DMS153 treated with DMSO at 0.1 percent for 48 hours (cell line): ENCODE measurements at regions not wholly inside any gene's neighbourhood (a gene's known extent, or its start where the extent isn't known, plus 50 kb on each side); places are given as distances from the start of the nearest gene placed in this dataset.

Experiments used
- DNase-seq: peaks from one replicate; lab custom pipeline; 2025; ENCODE audit not compliant: unreplicated experiment; lab: John Stamatoyannopoulos, UW

DNA sequence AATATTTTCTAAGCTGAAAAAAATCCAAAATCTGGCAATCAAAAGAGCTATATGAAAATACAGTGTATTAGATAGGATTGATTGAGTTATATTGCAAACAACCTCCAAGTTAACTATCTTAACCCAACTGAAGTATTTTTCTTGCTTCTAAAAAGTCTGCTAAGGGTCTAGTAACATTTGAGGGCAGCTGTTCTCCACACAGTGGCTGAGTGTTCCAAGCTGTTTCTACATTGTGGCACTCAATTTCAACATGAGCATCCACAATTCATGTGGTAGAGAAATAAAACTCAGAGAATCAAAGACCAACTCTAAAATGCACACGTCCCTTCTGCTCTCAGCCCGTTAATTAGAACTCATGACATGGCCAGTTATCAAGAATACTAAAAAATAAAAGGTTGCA is 340.0 kb downstream of the C12orf50 start:
- DNase-seq, result no peak

DNA sequence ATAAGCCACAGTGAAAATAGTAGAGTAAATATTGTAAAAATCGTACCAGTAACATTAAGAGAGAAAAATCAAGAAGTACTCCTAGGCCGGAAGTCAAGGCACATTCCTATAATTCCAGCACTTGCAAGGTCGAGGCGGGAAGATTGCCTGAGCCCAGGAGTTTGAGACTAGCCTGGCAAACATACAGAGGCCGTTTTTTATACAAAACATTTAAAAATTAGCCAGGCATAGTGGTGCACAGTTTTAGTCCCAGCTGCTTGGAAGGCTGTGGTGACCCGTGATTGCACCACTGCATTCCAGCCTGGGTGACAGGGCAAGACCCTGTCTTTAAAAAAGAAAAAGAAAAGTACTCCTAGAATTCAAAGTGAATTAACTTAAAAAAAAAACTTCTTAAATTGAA is 341.8 kb downstream of the C12orf50 start:
- DNase-seq, result no peak

DNA sequence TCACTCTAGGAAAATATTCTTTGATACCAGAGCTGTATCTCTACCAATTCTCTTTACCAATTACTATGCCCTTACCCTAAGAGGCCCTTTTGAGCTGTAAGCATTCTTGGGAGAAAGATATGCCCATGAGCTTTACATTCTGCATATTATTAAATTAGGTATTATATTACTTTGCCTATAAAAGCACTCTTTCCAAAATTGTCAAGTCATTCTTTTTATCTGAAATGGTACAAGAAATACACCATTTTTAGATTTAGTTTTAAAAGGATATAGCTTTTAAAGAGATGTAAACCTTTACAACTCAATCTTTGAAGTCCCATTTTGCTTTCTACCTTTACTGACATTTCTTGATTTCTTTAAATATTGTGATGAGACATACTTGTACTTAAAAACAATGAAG is 343.5 kb downstream of the C12orf50 start:
- DNase-seq, result no peak

DNA sequence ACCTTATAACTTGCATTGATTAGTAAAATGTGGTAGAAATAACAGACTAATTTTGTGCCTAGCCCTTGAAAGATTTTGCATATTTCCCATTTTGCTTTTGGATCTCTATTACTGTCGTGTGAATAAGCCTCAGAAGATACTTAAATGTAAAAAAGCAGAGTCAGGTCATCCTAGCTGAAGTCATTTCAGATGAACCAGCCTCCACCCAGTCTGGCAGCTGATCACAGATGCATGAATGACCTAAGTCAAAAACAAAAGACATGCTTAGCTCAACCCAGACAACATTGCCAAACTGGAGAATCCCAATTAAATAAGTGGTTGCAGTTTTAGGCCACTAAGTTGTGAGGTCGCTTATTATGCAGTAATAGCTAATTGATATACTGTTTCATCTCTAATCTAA is 349.9 kb downstream of the C12orf50 start:
- no peak for DNase-seq

DNA sequence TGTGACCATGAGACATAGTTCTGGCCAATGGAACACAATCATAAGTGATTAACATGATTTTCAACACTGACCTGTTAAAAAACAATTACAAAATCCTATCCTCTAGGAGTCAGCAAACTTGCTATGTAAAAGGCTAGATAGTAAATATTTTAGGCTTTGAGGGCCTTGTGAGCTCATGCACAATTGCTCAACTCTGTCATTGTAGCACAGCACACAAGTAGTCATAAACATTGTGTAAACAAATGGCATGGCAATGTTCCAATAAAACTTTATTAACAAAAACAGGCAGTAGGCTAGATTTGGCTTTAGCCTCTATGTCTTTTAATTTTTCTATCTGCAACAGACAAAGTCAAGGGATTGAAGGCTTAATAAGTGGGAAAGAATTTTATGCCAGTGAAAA is 350.7 kb downstream of the C12orf50 start:
- DNase-seq, result no peak

DNA sequence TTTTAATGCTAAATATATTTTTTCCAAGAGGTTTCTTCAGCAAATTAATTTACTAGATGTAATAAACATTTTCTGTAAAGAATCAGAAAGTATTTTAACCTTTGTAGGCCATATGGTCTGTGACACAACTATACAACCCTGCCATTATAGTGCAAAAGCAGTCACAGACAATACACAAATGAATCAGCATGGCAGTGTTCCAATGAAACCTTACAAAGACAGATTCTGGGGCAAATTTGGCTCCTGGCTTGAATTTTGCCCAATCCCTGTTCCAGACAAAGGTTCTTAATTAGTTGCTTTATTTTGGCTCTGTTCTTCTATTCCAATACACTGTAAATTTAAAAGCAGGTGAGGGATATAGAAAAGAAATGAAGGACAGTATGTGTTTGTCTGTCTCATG is 352.5 kb downstream of the C12orf50 start:
- DNase-seq, result no peak

DNA sequence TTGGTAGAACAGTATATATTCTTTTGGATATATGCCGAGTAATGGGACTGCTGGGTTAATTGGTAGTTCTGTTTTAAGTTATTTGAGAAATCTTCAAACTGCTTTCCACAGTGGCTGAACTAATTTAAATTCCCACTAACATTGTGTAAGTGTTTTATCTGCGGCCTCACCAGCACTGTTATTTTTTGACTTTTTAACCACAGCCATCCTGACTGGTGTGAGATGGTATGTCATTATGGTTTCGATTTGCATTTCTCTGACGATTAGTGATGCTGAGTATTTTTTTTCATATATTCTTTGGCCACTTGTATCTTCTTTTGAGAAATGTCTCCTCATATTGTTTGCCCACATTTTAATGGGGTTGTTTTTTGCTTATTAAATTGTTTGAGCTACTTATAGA is 357.4 kb downstream of the C12orf50 start:
- DNase-seq, result no peak

DNA sequence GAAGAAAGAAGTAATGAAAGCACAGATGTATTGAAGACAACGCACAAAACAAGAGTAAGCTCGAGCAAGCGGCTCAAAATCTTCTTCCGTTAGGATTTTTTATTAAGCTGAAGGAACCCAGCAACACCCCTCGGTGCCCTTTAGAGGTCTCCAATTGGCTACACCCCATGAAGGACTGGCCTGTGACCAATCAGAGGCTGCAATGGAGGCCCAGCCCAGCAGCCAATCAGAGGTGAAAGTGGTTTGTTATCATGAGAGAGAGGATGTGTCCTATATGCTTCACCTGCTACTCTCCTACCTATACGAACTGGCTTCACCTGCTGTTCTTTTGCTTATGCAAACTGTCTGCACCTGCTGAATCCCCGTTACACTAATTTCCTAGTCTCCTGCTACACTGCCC is 358.8 kb downstream of the C12orf50 start:
- no peak for DNase-seq

DNA sequence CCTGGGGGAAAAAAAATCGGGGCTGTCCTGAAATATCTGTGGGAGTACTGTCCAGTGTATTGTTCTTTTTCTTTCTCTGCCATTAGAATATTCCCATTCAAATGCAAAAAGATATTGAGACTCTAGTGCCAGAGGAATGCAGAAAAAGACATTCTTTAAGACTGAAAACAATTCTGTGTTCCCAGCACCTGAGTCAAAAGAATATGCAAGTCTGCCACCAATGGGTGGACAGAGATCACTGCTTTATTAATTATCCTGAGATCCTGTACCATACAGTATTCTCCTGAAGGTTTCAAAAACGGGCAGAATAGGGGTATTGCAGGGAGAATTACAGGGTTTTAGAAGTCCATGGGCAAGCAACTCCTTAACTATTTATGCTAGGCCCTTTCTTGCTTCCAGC is 361.8 kb downstream of the C12orf50 start:
- no peak for DNase-seq

DNA sequence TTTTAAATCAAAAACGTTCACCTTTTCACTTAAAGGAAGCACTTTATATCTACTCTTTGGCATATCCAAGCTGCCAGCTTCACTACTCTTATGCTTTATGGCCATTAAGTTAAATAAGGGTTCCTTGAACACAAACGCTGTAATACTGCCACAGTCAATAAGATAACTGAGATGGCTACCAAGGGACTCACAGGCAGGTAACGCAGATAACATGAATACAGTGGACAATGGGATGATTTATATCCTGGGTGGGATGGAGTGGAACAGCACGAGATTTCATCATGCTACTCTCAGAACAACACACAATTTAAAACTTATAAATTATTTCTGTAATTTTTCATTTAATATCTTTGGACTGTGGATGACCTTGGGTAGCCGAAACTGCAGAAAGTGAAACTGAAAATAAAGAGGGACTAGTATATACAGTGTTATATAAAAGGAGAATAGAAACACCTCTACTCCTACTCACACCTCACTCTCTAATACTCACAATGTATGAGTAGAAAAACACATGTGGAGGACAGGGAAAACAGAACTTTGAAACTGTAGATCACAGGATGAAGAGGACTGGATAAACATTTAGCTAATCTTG is 367.3 kb downstream of the C12orf50 start:
- DNase-seq, result peak; percentile 67

DNA sequence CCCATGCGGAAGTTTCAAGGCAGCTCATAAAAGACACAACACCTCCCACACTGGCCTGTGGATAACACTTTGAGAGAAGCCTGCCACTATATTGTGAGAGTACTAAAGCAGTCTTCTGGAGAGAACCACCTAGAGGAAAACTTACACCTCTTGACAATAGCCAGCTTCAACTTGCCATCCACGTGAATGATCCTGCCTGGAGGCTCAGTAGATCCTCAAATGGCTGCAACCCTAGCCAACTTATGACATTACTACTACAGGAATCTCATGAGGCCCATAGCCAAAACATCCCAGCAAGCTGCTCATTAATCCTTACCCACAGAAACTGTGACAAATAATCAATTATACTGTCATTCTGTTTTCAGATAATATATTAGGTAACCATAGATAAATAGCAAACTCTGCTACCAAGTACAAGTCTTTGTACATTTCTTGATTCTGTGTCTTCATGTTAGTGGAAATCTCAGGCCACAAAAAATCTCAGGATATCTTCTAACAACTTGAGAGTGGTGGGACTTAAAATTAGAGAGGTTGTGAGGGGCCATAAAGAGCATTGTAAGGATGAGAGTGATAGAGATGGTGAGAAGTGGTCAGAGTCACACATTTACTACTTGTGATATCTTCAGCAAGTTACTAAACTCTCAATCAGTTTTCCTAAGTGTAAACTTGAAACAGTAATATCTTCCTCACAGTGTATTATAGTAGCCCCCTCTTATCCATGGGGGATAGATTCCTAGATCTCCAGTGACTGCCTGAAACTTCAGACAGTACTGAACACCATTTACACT is 368.0 kb downstream of the C12orf50 start:
- DNase-seq, result no peak

DNA sequence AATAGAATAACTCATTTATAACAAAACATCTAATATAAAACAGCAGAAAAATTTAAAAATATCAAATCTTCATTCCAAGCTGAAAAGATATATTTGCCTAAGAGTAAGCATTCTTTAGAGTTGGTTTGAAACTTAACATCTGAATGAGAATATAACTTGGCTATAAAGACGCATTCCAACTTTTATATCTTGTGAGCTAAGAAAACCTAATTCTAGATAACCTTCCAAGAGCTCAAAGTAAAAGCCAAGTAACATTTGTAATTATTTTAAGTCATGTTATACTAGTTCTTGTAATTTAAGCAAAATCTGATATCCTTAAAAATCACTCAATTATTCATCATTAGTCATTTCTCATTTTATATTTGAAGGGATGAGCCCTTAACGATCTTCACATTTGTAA is 368.9 kb downstream of the C12orf50 start:
- no peak for DNase-seq

DNA sequence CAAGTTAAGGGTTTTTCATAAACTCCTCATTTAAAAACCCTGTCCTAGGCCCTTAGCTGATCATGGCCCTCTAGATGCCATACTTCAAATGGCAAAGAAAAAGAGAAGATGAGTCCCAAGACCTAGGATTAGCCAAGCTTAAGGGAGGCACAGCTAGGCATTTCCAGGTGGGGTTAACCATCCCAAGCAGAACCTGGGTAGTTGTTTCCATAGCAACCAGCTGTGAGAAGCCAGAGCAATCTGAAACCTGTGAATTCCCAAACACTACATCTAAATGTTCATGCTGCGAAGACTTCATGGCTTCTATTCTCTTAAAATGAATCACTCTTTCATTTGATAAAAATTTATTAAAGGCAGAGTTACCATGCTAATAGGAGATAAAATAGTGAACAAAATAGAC is 372.9 kb downstream of the C12orf50 start:
- no peak for DNase-seq

DNA sequence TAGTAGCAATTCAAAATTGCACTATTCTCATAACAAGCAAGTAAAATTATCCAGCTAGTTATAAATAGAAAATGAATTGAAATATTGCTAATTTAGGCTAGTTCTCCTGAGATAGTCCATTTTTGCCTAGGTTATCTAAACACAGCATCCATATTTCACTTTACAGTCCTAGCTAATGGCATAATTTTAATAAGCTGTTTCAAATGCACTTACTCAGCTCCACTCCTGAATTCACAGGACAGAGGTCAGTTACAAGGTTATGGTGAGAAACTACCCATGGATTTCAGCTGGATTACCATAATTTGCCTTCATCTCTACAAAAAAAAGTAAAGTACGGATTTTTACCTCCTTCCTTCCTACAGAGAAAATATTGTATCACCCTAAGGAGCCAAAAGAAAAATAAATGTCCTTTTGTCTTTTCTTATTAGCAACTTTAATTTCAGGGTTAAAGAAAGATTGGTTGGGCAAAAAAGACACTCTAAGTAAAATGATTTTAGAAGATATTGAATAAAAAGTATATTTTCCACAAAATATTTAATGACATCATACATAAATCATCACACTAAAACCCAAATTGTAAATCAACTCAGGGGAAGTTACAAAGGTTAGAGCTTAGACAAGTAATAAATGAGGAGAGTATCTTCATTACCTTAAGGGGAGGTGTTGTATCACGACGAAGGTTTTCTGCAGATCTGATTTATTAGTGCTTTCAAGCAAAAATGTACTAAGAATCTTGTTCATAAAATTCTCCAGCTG is 377.4 kb downstream of the C12orf50 start:
- no peak for DNase-seq

DNA sequence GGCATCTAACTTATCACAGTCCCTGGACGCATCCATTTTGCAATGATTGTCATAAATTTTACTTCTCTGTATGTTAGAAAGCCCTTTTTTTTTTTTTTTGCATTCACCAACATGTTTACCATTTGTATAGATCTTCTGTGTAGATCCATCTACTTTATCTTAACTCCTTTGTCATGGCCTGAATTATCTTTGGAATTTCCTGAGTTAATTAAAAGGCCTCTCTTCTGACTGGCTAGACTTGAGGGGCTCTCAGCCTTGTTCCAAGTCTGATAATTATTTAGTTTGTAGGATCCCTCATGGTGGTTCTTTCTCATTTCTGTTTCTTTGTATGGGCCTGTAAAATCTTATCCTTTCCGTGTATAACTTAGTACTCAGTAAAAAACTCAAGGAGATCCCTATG is 387.0 kb downstream of the C12orf50 start:
- no peak for DNase-seq

DNA sequence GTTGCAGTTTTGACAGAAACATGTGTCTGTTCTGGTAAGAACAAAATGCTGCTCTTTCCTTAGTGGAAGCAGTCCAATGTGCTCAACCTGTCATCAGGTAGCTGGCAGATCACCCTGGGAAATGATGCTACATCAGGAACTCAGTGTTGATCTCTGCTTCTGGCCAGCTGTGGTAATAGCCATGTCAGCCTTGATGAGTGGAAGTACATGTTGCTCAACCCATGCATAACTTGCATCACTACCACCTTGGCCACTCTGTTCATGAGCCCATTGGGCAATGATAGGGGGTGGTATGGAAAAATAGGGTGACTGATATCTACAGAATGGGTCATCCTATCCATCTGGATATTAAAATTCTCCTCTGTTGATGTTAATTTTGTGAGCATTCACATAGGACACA is 411.0 kb downstream of the C12orf50 start:
- DNase-seq, result no peak

DNA sequence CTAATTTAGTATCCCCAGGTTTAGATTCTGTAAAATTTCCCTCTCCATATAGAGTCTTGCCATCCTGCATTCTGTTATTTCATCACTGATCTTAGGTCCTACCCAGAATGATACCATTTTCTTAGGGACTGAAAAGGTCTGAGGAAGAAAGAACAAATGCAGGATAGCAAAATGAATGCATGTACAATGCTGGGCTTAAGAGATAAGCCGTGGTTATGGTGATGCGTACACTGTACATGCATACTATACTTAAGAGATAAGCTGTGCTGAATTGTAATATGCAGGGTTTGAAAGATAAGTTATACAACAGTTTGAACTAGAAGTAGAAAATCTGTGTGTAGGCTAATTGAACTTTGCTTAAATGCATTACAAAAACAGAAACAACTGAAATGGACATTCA is 416.2 kb downstream of the C12orf50 start:
- no peak for DNase-seq

DNA sequence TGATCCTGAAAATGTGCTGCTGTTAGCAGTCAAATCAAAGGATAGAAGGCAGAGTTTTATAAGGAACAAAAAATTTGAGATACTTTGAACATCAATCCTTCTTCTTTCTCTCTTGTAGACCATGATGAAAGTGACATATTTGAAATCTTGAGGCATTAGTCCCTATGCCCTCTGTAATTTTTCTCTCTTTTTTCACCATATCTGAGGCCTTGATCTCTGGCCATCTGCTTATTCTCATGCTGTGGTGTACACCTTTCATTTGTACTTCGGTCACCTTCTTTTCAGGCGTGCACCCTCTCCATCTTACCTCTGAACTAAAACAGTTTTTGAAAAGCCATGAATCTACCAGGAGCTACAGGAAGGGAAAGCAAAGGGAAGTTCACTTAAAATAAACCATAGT is 420.9 kb downstream of the C12orf50 start:
- no peak for DNase-seq

DNA sequence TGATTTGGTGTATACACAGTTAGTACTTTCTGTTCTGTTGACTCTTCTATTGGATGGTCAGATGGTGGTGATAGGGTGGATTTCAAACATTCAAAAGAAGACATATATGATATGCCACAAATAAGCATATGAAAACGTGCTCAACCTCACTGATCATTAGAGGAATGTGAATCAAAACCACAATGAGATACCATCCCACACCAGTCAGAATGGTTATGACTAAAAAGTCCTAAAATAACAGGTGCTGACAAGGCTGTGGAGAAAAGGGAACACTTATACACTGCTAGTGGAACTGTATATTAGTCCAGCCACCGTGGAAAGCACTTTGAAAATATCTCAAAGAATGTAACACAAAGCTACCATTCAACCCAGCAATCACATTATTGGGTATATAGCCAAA is 425.5 kb downstream of the C12orf50 start:
- no peak for DNase-seq

DNA sequence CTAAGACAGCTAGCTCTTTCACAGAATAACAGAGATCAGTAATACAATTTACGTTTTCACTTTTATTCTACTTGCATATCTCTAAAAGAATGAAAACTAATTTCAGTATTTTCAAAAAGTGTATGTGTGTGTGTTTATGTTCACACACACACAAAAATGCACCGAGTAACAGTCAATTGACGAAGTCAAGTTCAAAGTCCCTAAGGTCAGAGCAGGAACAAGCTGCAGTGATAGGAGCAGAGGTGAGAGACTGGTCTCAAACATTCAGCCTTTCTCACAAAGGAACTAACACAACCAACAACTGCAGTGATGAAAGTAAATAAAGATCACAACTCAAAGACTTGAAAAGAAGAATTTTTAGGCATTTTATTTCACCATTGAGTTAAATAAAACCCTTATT is 429.7 kb downstream of the C12orf50 start:
- no peak for DNase-seq

DNA sequence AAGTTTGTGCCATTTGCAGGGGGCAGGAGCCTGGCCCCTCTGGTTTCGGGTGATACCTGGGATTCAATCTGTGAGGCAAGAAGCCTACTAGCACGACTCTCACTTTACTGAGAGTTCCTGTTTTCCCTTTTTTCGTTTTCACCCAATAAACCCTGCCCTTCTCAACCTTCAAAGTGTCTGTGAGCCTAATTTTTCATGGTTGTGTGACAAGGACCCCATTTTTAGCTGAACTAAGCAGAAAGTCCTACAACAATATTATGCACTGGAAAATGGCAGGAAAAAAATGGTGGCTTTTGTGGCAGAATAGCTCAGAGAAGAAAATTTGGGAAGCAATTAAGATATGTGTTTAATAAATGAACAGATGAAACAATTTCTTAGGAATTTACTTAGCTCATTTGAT is 432.1 kb downstream of the C12orf50 start:
- DNase-seq, result no peak

DNA sequence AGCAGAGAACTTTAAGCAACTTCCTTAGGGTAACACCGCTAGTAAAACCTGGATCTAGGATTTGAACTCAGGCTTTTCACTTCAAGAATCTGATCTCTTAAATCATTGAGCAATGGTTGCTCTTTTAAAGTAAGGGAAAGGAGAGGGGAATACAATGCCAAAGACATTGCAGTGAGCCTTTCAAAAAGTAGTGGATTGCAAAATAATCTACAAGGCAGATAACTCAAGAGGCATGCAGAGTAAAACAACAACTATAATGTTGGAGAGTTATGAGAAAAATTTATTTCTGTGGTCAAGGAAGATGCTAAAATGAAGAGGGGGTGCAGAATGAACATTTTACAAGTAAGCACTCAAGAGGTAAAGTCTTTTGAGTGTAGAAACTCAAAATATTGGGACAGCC is 432.6 kb downstream of the C12orf50 start:
- no peak for DNase-seq
